HG03432 (cell line): ENCODE measurements at regions not wholly inside any gene's neighbourhood (a gene's known extent, or its start where the extent isn't known, plus 50 kb on each side); places are given as distances from the start of the nearest gene placed in this dataset.
"Not testable (repeated sequence)": the region's sequence is repeated elsewhere in the genome, so short reads cannot be mapped to it uniquely, and the experiment has no call there.

Experiments used
- ATAC-seq: cut with Tn5 transposase; IDR thresholded peaks from one replicate; pipeline ENCODE4 v1.9.1; 2021; ENCODE audit warnings: mild to moderate bottlenecking, moderate library complexity; ENCODE audit not compliant: unreplicated experiment

DNA sequence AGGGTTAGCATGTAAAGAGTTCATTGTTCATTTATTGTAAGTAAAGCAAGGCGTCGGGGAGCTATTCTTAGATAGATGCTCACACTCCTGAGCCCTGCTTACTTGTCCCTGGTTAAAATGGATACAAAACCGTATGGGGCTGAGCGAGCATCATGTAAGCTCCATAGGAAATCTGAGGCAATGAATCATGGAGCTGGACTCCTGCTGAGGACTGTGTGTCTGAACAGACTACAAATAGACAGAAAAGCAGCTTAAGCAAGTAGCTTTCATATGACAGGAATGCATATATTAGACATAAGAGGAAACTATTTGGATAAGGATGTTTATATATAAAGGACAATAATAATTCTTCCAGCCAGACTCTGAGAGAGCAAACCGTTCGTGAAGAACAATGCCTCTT lies 604.9 kb upstream of the PTBP2 start:
- no peak for ATAC-seq

DNA sequence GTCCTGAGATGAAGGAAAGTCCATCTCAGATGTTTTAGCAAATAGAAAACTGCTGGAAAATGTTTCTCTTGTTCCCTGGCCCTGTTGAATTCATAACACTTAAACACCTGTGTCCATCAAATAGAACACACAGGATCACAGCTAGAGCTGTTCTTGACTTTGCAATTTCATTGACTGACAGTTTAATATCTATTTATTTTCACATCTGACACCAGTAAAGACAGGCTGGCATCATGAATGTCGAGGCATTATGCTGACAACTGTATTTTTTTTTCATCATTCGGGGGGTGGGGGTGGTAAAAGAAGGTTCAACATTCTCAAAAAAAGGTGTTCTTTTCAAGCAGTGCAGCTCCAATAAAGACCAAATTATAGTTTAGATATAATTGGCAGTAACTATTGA lies 591.2 kb upstream of the PTBP2 start:
- no peak for ATAC-seq

DNA sequence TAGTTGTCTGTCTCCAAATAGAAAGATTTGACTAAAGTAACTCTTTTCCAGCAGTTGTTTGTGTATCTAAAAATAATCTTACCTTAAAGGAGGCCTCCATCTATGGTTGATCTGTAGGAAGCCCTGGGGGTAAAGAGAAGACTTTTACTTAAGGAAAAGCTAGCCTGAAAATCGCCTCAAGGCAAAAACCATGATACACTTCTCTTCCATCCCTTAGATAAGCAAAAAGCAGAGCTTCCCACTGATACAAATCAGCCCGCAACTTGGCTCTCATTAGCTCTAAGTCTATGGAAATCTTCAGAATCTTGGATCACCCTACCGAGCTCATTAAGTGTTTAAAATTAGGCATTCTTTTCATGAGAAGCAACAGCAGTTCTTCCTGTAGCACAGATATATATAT lies 576.9 kb upstream of the PTBP2 start:
- ATAC-seq, result no peak

DNA sequence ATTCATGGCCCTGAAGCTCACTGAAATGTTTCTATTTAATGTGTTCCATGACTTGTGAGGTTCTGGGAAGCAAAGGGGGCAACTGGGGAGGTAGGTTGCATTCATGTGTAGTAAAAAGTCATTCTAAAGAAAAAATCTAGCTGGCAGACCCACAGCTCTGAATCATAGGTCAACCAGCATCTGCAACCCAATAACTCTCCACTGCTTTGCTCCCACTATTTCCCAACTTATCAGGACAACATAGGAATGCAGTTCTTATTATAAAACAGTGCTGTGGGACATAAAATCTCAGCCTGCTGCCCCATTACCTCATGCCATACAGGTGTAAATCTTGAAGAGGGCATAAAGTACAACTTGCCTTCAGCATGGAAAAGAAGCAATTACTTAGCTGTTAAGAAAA lies 576.1 kb upstream of the PTBP2 start:
- ATAC-seq, result no peak

DNA sequence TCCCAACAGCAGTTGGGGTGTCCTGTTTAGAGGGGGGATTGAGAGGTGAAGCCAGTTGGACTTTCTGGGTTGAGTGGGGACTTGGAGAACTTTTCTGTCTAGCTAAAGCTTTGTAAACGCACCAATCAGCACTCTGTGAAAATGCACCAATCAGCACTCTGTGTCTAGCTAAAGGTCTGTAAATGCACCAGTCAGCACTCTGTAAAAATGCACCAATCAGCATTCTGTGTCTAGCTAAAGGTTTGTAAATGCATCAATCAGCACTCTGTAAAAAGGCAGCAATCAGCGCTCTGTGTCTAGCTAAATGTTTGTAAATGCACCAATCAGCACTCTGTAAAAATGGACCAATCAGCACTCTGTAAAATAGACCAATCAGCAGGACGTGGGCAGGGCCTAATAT lies 568.6 kb upstream of the PTBP2 start:
- not testable (repeated sequence) for ATAC-seq

DNA sequence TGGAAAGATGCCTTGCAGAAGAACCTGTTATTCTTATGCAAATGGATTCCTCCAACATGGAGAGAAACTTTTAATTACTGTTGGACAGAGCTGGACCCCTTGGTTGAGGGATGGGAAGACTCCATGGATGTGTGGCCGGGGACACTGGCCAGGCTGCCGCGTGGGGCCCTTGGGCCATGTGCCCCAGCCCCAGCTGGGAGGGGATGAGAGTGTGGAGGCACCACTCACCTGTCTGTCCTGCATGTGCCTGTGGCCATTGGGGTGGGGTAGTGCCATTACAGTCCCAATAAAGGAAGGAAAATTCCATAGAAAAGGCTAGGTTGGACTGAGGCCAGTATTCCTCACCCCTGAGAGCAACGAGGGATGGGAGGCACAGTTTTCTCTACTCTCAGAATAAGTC lies 564.5 kb upstream of the PTBP2 start:
- no peak for ATAC-seq

DNA sequence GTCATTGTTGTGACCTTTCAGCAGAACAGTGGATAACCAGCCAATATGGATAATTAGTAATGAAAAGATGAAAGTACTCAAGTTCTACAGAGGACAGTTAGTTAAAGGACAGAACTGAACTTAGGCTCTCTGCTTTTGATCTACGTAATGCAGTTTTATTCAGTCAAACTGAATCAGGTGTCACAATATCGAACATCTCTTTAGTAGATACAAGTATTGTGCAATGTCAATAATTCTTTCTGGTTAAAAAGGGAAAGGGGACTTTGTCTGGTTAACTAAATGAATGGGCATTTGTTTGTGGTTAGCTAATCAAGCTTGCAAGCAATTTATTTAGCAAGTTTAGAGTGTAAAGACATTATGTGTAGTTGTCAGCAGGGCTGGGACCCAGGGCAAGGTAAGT lies 562.2 kb upstream of the PTBP2 start:
- ATAC-seq, result no peak

DNA sequence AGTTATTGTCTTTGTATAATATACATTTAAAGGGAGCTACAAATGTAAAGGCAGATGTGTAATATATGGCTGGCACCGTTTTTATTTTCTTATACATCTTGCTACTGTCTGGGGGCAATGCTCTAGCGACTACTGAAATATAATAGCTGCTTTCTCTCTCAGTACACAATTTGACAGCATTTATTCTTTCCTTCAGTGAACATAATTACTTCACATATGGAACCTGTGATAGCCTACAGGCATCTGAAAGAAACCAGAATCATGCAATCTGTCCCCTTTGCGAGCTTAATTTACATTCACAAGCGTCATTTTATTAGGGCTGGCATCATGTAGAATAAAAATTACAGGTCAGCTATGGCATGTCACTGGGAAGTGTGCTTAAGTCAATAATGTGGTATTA lies 557.5 kb upstream of the PTBP2 start:
- no peak for ATAC-seq

DNA sequence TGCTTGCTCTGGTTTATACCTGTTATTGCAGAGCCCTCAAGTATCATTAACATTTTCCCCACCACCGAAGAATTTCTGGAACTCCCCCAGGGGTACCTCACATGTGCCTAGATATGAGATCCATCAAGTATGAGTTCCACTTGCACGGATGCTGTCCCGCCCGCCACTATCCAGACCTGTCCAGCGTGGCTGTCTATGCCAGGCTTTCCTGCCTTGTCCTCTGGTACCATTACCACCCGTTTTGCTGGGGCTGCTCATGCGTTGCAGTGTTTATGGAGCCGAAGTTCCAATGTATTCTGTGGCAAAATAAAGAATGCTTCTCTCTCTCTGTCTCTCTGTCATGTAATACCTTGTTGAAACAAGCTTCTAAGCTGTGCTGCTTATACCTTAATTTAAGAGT lies 543.5 kb upstream of the PTBP2 start:
- no peak for ATAC-seq

DNA sequence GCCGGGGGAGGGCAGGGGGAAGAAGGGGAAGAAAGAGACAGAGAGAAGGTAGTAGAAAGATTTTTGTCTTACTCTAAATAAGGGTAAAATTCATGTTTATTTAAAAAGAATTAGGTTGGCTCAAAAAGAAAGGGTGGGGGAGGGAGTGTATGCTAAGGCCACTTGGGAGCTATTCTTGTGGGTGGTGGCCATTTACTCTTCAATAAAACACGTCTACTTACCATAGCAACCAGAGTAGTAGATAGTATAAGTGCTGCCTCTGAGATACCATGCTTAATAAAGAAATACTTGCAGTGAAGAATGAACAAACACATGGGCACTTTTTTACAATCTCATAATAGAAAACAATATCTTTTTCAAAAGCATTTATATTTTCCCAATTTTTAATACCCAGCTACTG lies 538.1 kb upstream of the PTBP2 start:
- ATAC-seq, result no peak

DNA sequence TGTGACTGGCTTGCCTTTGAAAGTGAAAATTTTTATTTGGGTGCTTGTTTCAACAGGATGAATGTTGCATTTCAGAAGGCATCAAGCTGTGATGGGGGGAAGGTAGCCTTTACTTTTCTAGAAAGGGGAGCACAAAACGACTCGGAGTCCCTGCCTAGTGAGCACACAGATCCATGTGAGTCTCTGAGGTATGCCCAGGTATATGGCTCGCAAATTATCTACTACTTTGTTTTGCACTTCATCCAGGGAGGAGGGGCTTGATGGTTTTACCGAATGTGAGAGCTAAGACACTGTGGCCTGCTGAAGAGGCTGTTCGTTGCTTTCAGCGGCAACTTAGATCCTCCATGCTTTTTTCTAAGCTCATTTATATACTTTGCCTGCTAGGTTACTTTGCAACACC lies 537.7 kb upstream of the PTBP2 start:
- no peak for ATAC-seq

DNA sequence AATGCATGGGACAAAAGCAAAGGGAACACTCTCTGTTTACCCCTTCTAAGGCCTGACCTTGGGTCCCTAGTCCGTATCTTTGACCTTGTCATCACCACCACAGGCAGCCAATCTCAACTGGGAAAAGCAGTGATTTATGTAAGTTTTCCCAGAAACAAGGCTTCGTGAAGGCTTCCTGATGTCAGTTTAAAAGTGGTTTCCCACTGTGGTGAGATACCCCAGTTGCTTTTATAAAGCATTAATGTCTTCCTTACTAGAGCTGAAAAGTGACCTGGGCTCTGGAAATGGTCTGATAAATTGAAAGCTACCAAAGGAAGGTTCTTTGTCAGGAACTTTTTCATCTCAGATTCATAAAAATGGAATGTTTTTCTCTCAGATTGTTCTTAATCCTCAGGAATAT lies 536.4 kb upstream of the PTBP2 start:
- no peak for ATAC-seq

DNA sequence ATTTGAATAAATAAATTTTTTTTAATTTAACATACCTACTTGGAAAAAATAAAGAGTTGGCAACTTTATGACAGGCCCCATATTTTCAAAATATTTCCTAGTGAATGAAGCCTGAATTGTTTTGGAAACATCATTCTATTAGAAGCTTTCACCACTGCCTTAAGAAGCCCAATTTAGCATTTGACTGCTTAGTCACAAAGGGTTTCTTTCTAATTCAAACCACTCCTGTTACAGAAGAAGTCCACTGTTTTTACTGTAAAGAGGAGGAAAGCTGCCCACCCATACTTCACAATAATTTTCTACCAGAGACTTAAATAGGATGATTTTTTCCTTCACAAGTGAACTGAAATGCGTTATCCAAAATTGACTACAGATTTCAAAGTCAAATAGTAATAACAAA lies 534.6 kb upstream of the PTBP2 start:
- ATAC-seq, result no peak

DNA sequence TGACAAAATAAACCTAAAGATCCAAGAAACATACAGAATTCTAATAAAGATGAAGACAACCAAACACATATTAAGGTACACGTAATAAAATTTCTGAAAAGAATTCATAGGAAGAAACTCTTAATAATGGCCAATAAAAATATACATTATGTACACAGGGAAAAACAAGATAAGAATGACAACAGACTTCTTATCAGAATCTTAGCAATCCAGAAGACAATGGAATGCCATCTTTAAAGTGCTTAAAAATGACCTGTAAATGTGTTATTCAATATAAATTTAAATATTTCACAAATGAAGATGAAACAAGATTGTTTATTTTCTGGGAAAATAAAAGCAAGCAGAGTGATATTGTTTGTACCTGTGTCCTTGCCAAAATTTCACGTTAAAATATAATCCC lies 530.4 kb upstream of the PTBP2 start:
- no peak for ATAC-seq

DNA sequence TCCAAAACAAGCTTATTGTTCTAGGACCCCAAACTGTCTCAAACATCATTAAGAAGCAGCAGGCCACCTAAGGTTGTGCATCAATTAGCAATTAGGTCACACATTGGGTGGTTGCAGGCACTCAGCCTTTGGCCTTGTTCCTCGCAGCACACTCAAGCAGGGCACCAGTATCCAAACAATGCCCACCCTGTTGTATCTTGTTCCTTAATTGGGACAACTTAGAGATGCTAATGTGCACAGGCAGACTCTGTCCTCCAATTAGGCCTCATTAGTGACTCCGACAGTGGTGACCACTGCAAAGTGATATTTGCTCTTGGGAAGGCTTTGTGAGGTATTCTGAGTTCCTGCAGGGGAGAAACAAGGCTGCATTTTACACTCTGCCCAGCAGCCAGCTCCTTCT lies 515.1 kb upstream of the PTBP2 start:
- no peak for ATAC-seq

DNA sequence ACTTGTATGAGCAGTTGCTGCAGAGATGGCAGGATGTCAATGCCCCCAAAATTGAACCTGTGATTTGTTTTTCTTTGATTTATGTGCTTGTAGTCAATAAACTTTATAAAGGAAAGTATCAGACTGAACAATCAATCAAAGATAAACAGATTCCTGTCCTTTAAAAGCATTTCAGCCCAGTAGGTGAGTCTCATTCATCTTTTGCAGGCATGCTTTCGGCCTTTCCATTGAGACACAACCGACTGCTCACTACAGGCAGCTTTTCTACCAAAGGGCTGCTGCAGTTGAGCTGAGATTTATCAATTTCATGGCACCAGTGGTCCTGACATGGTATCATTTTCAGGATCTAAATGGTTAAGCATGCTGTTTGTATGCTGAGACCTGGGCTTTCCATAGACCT lies 513.6 kb upstream of the PTBP2 start:
- ATAC-seq, result no peak

DNA sequence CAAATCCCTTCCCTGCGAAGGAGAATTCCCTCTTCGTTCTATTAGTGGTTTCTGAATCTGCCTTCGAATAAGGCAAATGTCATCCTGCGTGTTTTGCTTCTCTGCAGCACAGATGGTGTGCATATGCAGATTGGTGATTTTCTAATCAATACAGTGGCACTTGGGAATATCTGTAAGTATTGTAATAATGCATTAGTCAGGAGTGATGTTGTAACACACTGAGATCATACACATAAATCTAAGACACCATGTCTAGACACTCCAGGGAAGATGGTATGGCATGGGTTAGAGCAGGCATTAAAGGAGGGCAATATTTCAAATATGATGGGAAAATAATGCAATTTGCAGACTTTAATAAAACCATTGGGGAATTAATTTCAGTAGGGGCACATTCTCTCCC lies 513.2 kb upstream of the PTBP2 start:
- ATAC-seq, result no peak

DNA sequence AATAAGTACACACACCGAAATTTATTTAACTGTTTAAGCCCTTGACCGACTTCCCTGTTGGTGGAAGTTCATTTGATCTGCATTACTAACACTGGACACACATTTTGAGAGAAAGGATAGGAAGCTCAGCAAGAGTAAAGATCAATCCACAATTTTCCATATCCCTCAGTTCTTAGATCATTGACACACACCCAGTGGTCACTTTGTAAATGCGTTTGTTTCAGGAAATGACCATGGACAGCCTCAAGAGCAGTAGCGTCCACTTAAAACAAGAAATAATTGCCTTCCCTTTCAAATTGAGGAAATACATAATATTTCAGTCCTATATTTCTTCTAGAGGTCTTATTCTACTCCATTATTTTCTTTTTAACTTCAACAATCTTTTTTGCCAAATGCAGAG lies 511.5 kb upstream of the PTBP2 start:
- no peak for ATAC-seq

DNA sequence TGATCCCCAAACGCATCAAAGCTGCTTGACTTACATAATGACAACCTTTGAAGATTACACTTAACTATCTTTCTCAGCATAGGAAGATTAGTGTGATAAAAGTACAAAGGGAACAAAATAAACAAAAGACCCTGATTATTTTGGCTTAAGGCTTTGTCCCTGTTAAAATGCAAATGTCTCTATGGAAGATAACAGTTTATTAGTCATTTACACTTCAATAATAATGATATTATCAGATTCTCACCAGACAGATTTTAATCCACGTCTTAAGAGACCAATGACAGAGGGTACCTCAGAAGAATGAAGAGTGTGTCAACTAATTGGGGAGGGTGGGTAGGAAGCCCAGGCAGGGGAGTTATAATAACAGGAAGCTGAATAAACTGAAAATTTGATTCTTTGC lies 510.4 kb upstream of the PTBP2 start:
- no peak for ATAC-seq

DNA sequence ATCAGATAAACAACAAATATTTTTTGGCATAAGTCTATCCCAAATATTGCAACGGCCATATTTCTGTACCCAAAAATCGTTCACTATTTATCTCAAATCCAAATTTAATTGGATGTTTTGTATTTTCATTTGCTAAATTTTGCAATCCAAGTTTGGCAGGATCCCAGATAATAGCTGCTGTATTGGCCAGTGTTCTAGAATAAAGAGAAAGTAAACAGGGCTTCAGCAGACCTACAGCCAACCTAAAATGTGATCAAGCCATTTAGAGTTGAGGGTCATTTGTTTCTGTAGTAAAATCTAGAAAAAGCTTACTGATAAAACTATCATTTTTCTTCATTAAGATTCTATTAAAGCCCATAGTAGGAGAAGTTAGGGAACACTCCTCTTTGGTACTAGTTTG lies 506.6 kb upstream of the PTBP2 start:
- ATAC-seq, result no peak

DNA sequence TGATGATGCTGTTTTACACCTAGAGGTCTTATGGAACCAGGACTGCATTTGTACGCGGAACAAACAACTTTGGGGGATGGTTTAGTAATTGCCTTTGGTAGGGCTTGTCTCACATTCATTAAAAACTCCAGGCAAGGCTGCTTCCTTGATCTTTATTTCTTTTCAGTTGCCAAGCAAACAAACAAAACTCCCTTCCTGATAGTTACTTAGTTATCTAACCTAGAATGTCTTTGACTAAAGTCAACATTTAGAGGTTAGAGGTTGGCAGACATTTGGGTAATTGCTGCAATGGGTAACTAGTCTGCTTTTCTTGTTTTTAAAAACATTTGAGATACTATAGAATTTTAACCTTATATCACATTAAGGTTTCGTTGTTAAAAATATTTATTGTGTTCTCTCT lies 500.9 kb upstream of the PTBP2 start:
- ATAC-seq, result no peak

DNA sequence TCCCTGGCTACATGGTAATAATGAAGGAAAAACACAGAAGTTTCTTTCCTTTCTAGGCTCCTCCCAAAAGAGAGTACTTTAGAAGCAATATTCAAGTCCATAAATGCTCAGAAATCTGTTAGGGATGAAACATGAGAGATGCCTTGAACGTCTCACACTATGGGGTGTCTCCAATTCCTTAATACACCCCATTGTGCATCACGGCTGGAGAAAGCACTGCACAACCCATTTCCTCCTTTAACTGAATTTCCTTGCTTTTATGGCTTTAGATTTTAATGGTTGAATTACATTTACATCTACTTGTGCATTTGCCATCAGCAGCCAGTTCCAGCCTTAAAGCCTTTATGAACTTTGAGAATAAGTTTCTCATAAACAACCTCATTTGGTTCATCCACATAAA lies 498.9 kb upstream of the PTBP2 start:
- no peak for ATAC-seq

DNA sequence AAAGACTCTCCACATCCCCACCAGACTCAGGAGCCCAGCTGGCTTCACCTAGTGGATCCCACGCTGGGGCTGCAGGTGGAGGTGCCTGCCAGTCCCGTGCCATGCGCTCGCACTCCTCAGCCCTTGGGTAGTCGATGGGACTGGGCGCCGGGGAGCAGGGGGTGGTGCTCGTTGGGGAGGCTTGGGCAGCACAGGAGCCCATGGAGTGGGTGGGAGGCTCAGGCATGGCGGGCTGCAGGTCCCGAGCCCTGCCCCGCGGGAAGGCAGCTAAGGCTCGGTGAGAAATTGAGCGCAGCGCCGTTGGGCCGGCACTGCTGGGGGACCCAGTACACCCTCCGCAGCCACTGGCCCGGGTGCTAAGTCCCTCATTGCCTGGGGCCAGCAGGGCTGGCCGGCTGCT lies 497.4 kb upstream of the PTBP2 start:
- not testable (repeated sequence) for ATAC-seq

DNA sequence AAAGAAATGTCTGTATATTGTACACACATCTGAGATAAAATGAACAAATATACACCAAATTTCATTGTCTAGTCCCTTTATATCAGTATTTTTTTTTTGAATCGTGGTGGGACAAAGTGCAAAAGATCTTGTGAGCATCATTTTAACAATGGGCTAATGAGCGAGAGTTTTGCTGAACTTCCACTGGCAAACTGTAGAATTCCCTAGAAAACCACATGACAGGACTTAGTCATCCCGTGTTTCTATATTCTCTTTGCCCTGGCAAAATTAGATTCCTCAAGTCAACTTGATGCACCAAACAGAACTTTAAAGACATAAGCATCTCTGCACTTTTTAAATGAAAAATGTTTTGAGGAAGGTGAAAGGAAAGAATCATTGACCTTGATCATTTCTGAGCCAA lies 488.2 kb upstream of the PTBP2 start:
- no peak for ATAC-seq
